KBM-7 (cell line): ENCODE measurements at regions not wholly inside any gene's neighbourhood (a gene's known extent, or its start where the extent isn't known, plus 50 kb on each side); places are given as distances from the start of the nearest gene placed in this dataset.
"Not testable (repeated sequence)": the region's sequence is repeated elsewhere in the genome, so short reads cannot be mapped to it uniquely, and the experiment has no call there.

Experiments used
- DNase-seq: peaks from one replicate; pipeline ENCODE4 v3.0.0-alpha.2; 2015
- in situ Hi-C: fragments of 300-500 bp; cut with MboI; formaldehyde crosslinking; loops from 2 replicates; pipeline ENCODE4 v1.14.3; 2020; ENCODE audit warnings: low sequenced_read_pairs, low pct_unique_long_range_greater_than_20kb, mixed read lengths

DNA sequence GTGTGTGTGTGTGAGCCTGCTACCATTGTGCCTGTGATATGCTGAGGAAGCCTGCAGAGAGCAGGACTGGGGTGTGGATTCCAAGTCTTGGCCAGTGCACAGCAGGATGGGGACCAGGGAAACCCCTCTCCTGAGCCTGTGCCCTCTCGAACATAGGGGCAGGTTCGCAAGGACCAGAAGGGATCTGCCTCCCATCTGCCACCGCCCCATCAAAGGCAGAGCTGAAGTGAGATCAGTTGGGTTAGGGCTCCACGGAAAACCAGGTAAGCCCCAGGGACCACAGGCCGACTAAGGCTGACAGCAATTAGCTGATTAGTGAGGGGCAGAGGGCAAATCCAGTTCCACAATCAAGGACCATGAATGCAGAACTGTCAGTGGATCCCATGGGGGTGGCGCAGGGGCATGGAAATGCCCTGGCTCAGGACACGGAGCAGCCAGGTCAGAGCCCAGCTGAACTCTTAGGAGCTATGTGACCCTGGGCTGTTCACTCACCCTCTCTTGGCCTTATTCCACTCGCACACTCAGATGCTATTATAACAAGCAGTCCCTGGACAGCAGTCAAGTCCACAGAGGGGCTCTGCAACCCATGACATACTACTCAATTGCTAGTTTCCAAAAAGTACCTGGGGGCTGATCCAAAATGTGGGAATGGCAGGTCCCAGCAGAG is 84.2 kb upstream of the ID2 start:
- no peak for DNase-seq

DNA sequence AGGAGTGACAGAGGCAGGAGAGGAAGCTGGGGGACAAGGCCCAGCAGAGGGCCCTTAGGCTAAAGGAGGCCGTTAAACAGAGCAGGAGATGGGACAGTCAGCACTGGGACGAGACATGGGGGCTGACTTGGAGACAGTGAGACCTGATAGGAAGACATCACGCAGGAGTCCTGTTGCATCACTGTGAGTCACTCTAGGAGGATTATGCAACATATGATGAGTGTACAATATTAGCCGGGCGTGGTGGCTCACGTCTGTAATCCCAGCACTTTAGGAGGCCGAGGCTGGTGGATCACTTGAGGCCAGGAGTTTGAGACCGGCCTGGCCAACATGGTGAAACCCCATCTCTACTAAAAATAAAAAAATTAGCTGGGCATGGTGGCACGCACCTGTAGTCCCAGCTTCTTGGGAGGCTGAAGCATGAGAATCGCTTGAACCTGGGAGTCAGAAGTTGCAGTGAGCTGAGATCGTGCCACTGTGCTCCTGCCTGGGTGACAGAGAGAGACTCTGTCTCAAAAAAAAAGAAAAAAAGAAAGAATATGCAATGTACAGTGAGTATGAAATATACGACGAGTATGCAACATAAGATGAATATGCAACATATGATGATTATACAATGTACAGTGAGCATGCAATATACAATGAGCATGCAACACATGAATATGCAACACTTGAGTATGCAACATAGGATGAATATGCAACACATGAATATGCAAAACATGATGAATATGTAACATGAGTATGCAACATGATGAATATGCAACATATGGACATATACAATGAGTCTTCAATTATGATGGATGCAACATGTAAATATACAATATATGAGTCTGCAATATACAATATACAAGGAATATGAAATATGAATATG is 83.3 kb upstream of the ID2 start:
- peak; percentile 58 for DNase-seq
- in situ Hi-C loops: no loop called here

More for the DNA sequence above, 84.2 kb upstream of the ID2 start:
- in situ Hi-C loops: no loop called here

- in situ Hi-C loops: no loop called here
Measured at GRCh38 chr2:8599421-8600242, 82.2 kb upstream of the ID2 start.

GRCh38 chr2:8600456-8600855 is 81.4 kb upstream of the ID2 start:
- DNase-seq: no peak
- in situ Hi-C loops: no loop called here

More at GRCh38 chr2:8599421-8600242, 82.2 kb upstream of the ID2 start:
- DNase-seq: no peak

DNA sequence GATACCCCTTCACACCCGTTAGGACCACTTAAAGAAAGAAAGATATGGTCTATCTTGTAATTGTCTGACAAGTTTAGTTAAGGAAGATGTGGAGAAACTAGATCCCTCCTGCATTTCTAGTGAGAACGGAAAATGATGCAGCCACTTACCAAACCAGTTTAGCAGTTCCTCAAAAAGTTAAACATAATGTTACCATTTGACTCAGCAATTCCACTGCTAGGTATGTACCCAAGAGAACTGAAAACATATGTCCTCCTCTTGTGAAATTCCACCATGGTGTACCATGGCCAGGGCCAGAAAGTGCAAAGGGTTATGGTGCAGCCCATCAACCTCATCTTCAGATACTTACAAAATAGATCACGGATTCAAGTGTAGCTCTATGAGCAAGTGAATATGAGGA is 79.0 kb upstream of the ID2 start:
- DNase-seq: no peak
- in situ Hi-C loops: no loop called here

DNA sequence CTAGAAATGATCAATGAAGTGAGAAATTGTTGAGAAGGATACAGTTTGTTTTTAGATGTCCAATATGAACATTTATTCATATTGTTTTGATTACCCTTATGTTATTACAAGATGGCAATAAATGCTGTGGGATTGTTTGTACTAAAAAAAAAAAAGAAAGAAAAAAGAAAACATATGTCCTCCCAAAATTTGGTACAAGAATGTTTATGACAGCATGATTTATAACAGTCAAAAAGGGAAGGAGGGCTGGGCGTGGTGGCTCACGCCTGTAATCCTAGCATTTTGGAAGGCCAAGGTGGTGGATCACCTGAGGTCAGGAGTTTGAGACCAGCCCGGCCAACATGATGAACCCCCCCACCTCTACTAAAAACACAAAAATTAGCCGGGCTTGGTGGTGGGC is 78.5 kb upstream of the ID2 start:
- in situ Hi-C loops, DNase-seq: not testable (repeated sequence)

DNA sequence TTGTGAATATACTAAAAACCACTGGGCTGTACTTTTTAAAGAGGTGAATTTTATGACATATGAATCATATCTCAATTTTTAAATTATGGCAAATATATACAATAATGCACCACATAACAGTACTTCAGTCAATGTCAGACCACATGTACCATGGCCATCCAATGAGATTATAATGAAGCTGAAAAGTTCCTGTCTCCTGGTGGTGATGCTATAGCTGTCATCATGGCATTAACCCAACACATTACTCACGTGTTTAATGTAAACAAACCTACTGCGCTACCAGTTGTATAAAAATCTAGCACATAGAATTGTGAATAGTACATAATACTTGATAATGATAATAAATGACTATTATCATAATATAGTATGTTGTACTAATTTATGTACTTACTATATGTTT is 77.6 kb upstream of the ID2 start:
- in situ Hi-C loops: no loop called here

GRCh38 chr2:8605351-8606065 is 76.3 kb upstream of the ID2 start:
- in situ Hi-C loops: no loop called here
- DNase-seq: no peak

More for the DNA sequence above, 77.6 kb upstream of the ID2 start:
- DNase-seq: no peak

DNA sequence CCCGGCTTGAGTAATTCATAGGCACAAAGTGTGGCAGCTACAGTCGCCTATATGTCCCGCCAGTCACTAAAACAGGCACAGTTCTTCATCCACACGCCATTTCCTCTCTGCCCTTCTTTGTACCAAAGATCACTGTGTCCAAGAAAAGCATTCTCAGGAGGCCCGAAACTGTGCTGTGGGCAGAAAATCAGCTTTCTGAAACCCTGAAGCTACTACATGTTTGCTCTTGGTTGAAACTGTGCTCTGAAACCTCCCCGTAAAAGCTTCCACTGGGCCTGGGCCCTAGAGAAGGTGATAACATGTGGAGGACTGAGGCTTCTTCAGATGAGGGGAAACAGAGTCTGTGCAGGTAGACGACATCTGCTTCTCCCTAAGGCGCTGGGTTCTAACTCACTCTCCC is 75.6 kb upstream of the ID2 start:
- DNase-seq: no peak
- in situ Hi-C loops: no loop called here

GRCh38 chr2:8606649-8607550 is 75.0 kb upstream of the ID2 start:
- in situ Hi-C loops: no loop called here
- no peak for DNase-seq

GRCh38 chr2:8607606-8608005 is 74.2 kb upstream of the ID2 start:
- in situ Hi-C loops: no loop called here
- no peak for DNase-seq

GRCh38 chr2:8608411-8608954 is 73.4 kb upstream of the ID2 start:
- no peak for DNase-seq
- in situ Hi-C loops: no loop called here

GRCh38 chr2:8609357-8609811 is 72.5 kb upstream of the ID2 start:
- no peak for DNase-seq
- in situ Hi-C loops: no loop called here

DNA sequence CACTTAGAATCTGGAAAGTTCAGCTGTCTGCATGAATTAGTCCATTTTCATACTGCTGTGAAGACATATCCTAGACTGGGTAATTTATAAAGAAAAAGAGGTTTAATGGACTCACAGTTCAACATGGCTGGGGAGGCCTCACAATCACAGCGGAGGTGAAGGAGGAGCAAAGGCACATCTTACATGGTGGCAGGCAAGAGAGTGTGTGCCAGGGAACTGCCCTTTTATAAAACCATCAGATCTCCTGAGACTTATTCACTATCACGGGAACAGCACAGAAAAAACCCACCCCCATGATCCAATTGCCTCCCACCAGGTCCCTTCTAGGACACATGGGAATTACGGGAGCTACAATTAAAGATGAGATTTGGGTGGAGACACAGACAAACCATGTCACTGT is 71.1 kb upstream of the ID2 start:
- DNase-seq, in situ Hi-C loops: not testable (repeated sequence)

DNA sequence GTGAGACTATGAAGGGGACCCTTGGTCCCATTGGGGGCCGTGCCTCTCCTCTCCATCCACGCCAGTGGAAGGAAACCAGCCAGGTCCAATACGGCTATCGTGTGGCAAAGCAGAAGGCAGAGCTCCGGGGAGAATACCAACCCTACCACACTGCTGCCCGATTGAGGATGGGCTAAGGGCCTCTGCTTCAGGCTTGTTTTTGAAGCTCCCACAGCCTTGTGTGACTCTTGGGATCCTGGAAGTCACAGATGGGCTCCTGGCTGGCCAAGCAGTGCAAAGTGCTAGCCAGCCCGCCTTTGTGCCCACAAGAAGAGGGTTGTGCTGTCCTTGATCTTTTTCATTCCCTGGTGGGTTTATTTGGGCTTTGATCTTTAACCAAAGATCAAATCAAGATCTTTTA is 70.6 kb upstream of the ID2 start:
- in situ Hi-C loops: no loop called here

DNA sequence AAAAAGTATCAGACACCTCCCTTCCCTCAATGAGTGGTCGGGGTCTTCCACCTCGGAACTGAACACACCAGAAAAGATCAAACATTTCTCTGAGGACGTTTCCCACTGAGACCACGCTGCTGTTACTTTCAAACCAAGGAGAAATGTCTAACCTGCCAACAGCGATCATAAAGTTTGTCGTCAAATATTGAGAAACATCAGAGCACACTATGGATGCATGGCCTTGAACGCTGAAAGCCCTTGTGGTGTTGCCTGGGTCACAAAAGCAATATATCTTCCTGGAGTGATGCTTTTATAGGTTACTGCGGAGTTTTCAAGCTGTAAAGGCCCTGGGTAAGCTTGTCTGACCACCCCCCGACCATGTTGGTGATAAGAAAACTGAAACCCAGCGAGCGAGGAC is 70.2 kb upstream of the ID2 start:
- DNase-seq: no peak
- in situ Hi-C loops: no loop called here

More for the DNA sequence above, 70.6 kb upstream of the ID2 start:
- DNase-seq: no peak

DNA sequence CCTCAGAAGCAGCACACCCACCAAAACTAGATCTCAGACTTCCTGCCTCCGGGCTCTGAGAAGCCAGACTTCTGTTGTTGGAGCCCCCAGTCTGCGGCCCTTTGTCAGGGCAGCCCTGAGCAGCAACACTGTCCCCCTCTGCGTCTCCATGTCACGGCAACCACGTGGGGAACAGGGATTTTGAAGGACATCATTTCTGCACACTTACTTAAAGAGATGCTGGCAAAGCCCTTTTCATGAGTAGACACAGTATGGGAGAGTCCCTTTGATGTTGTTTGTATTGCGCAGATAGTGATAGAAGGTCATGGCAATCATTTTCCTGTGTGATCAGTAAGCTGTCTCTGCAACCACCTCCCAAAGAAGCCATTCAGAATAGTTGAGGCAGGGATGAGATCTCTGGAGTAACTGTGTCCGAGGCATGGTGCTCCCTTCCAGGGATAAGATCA is 69.1 kb upstream of the ID2 start:
- in situ Hi-C loops: no loop called here
- no peak for DNase-seq
